ENCODE measurements at regions not wholly inside any gene's neighbourhood (a gene's known extent, or its start where the extent isn't known, plus 50 kb on each side); places are given as distances from the start of the nearest gene placed in this dataset.

DNA sequence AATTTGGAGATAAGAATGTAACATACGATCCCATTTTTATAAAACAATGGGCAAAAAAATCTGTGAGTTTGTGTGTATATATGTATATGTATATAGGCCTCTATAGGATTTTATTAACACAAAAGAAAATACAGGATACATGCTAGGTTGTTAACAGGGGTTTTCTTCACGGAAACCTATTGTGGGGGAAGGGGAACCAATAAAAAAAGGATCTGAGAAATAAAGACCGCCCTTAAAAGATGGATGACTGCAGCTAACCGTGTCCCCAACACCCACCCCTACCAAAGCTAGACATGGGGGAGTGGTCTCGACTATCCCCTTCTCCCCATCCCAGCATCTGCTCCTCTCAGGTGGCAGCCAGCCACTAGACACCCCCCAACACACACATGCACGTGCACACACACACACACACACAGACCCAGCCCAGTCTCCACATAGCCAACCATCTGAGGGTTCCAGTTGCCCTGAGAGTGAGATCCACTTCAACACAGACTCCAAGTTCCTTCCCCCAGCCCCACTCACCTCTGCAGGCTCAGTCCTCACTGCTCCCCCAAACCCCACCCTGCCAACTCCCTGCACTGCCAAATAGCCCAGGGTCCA, 132.9 kb downstream of the TPRA1 start:
- no peak for DNase-seq

GRCh38 chr3:127457094-127457475, 133.4 kb downstream of the TPRA1 start:
- peak; percentile 52 to 62 for DNase-seq

DNA sequence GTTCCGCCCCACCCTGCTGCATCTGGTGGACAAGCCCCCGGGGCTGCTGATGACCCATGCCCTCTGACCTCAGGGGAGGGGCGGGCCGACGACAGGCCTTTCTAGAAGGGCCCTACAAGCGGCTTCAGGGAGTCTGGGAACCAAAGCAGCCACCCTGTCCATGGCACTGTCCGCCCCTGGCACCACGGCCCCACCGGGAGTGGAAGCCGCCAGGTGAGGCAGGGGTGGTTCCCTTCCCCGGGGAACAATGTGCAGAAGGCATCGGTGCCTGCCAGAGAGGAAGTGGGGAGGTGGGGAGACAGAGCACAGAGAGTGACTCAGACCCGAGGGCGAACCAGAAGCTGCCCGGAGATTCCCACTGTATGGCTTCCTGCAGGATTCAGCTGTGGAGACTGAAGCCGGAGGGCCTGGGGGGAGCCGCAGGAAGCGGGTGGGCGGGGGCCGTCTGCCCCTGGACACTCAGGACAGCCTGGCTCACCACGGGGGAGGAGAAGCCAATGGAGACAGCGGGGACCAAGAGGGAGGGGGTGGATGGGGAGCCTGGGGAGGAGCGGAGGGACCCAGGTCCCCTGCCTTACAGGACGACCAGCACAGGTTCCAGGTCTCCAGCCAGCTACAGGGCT, 134.0 kb downstream of the TPRA1 start:
- DNase-seq: peak; percentile 25 to 33

- peak; percentile 83 to 86 for DNase-seq
Measured at GRCh38 chr3:127455541-127456450, 134.7 kb downstream of the TPRA1 start.

GRCh38 chr3:127454968-127455367, 135.6 kb downstream of the TPRA1 start:
- DNase-seq: no peak

DNA sequence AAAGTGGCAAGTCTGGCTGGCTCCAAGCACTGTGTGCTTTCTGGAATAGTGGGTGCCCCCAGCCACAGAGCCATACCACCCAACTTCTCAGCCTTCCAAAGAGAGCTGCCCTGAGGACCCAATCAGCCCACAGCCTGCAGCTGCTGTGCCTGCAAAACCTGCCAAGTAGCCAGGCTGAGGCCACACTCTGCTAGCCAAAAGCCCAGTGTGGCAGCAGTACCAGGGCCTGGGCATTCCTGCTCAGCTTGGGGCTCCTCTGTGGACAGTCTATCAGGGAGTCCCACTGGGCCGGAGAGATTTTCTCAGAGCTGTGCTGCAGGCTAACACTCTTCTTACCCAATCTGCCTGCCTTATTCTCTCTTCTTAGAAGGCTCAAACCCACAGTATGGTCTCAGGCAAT, 136.5 kb downstream of the TPRA1 start:
- DNase-seq: no peak

DNA sequence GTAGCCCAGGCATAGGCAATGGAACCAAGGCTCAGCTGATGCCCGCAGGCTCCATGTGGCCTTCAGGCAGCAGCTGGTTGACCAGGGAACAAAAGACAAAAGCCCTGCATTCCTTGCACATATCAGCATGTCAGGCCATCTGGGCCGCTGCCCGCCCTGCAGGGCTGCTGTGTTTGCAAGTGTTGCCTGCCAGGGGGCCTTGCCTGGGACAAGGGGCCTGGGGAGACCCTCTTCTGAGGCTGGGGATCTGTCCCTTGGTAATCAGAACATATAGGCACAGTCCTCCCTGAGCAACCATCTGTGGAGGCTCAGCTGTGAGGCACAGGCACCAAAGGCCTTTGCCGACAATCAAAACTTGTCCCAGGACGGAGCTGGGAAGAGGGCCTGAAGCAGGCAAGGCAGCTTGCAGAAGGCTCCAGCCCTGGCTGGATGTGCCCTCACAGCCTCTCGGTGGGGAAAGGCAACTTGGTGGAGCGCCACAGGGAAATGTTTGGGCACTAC, 138.2 kb downstream of the TPRA1 start:
- no peak for DNase-seq

DNA sequence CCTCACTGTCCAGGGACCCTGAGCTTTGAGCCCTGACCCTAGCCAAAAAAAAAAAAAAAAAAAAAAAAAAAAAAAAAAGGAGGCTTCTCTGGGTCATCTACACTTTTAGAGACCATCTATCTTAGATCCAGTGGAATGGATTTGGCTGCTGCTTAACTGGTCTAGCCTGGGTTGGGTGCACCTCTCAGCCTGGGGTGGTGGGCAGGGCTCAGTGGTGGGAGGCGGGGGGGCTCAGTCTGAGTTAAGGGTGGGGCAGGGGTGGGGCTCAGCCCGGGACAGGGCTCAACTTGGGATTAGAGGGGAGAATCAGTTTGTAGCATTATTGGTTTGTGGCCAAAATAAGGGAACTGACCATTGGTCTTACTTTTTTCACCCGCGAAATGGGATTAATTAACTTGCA, 139.2 kb downstream of the TPRA1 start:
- DNase-seq: no peak

DNA sequence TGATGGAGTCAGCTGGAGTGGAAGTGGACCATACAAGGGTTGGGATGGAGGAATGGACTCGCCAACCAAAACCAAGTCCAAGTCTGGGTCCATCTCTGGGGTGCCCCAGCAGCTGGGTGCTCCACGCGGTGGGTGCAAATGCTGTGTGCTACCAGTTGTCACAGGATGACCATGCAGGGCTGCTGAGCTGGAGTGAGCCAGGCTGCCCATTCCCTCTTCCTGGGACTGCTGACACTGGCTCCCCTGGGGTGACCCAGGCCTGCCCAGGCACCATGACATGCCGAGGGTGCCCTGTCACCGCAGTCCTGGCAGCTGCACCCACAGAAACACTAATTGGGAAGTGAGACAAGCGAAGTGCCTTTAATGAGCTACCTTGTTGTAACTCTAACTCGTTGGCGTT, 140.2 kb downstream of the TPRA1 start:
- DNase-seq: no peak

DNA sequence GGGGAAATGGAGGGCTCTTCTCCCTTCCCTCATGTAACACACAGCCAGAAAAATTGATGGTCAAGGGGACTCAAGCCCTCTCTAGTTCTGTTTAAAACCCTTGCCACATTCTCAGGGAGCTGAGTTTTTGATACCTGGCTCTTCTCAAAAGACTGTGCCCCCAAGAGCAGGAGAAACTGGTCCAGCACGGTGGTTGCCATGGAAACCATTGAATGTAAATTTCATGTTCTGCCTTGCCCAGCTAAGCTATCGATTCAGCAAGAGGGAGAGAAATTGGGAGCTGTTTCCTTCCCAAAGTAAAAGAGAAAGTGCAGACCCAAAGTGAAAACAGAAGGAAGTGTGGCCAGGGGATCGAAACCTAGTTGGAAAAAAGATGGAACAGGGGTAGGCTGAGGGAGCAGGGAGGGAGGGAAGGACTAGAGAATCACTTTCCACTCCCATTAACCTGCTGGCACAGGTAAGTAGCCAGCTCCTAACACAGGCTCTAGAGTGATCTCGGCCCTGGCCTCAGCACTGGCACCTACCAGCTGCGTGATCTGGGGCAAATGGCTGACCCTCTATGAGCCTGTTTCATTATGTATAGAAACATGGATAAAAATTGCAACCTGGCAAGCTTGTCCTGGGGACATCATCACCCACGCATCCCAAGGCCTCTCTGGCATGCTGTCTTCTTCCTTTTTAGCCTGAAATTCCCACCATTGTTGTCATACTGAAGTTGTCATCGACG, 140.9 kb downstream of the TPRA1 start:
- no peak for DNase-seq

GRCh38 chr3:127448671-127449070, 141.9 kb downstream of the TPRA1 start:
- DNase-seq: no peak

- DNase-seq: no peak
Measured at GRCh38 chr3:127448161-127448561, 142.4 kb downstream of the TPRA1 start.

DNA sequence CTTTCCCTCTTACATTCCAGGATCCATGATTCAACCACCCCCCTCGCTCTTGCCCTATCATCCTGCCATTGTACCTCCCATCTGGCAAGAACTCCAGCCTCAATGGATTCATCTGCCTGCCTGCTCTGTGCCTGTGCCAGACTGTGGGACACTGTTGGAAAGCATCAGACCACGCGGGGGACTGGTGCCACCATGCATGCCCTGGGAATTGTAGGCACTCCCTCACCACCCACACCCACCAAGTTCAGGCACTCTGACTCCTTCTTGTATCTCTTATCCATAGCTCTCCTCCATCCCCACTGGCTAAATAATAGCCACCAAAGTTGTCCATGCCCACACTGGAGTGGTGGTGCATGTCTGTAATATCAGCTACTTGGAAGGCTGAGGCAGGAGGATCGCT, 143.8 kb downstream of the TPRA1 start:
- no peak for DNase-seq

DNA sequence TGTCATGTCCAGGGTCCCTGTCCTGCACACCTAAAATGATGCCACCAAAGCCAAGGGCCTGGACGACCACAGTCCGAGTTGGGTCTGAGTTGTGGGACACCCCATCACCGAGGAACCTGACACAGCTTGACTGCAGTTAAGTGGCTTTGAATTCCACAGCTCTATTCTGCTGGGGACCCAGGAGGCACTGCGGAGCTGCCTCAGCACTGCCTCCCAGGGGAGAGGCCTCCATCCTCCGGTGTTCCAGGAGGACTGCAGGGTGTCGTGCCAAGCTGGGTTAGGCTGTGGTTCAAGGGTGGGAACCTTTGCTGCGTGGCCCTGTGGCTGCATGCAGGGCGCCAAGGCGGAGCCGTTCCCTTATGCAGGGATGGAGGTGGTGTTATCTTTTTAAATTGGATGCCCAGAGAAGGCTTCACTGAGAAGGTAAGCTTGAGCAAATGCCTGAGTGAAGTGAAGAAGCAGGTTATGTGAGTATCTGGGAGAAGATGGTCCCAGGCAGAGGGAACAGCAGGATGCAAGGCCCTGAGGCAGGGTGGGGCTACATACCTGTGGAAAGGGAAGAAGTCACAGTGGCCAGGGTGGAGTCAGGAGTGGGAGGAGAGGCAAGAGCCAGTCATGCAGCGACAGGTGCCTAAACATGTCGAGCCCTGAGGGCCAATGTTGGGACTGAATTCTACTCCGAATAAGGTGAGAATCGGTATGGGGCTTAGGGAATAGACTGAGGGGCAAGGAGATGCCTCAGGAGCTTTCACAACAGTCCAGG, 144.8 kb downstream of the TPRA1 start:
- DNase-seq: no peak

- DNase-seq: no peak
Measured at GRCh38 chr3:127444761-127445160, 145.8 kb downstream of the TPRA1 start.

GRCh38 chr3:127443581-127444375, 146.8 kb downstream of the TPRA1 start:
- no peak for DNase-seq

GRCh38 chr3:127442506-127442905, 148.0 kb downstream of the TPRA1 start:
- no peak for DNase-seq

DNA sequence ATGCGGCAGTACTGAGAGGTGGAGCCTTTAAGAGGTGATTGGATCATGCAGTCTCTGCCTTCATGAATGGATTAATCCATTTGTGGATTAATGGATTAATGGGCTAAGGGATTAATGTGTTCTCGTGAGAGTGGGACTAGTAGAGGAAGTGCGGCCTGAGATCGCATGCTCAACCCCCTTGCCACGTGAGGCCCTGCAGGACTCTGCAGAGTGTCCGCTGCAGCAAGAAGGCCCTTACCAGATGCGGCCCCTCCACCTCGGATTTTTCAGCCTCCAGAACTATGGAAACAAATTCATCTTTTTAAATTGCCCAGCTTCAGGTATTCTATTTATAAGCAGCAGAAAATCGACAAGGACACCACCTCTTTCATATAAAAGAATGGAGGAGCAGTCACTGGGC, 148.8 kb downstream of the TPRA1 start:
- no peak for DNase-seq

DNA sequence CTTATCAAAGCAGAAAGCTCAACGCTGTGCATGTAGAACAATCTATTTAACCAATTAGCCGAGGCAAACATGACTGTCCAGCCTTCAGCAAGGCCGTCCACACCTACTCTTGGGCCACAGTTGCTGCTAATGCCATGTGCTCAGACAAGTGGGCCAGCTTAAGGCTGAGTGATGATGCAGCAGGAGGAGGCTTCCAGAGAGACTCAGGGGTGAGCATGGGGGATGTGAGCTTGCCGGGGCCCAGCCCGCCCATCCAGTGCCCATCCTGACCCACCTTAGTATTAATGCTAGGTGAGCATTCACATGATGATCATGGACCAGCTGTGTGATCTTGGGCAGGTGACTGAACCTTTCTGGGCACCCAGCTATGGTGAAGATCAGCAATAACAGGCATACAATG, 150.1 kb downstream of the TPRA1 start:
- no peak for DNase-seq

GRCh38 chr3:127439621-127440020, 150.9 kb downstream of the TPRA1 start:
- DNase-seq: no peak

GRCh38 chr3:127438951-127439350, 151.1 kb upstream of the PRR20G start:
- DNase-seq: no peak

DNA sequence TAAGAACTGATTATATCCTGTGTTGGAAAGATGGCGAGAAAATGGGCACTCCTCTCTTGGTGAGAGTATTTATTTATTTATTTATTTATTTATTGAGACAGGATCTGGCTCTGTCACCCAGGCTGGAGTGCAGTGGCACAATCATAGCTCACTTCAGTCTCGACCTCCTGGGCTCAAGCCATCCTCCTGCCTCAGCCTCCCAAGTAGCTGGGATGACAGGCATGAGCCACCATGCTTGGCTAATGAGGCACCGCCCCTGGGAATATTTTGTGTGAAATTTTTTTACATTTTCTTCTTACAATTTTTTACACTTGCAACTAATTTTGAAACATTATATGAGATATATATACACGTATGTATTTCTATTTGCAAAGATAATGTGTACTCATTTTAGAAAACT, 150.5 kb upstream of the PRR20G start:
- DNase-seq: no peak
